Endothelial cell of umbilical vein (primary cell): ENCODE measurements at regions not wholly inside any gene's neighbourhood (a gene's known extent, or its start where the extent isn't known, plus 50 kb on each side); places are given as distances from the start of the nearest gene placed in this dataset.

Experiments used
- BruUV-seq: library from RNA; stranded (reverse); fragments of 400-500 nt; replicated peaks from 2 replicates; lab custom pipeline; 2021; lab: Mats Ljungman, UMichigan
- CTCF ChIA-PET: fragments of 300-600, 350-600 bp; sonication (Branson Sonifier 250); formaldehyde crosslinking; loops from one replicate; lab custom pipeline; 2021; ENCODE audit warnings: antibody characterized with exemption, inconsistent platforms; lab: Charles Lee
- POLR2A ChIA-PET: fragments of 300-600, 350-600 bp; sonication (Branson Sonifier 250); formaldehyde crosslinking; loops from one replicate; lab custom pipeline; 2021; ENCODE audit warnings: antibody characterized with exemption, inconsistent platforms; lab: Charles Lee
- DNase-seq: peaks from one replicate; pipeline ENCODE4 v3.0.0-alpha.2; 2011; ENCODE audit warnings: low read depth, low spot score
- FAIRE-seq: peaks from 2 replicates; lab custom pipeline; 2011; peaks lifted over from hg19 to GRCh38; lab: Jason Lieb, UNC
- H2AFZ ChIP-seq: 2 replicates; pipeline ENCODE4 v1.6.0; 2012; ENCODE audit warnings: low read depth, low read length, control low read depth, inconsistent platforms
- H3K27ac ChIP-seq: 2 replicates; pipeline ENCODE4 v1.5.1; 2011; ENCODE audit warnings: low read depth, mild to moderate bottlenecking, control low read depth, low read length, moderate library complexity; ENCODE audit not compliant: insufficient read depth
- H3K27me3 ChIP-seq, 2 experiments: 2 replicates each; pipeline versions ENCODE4 v1.6.0 to v1.6.1; 2011; ENCODE audit warnings: low read length in 2 of 2, mixed read lengths in 1 of 2; ENCODE audit not compliant: control insufficient read depth in 2 of 2, insufficient read depth in 2 of 2
- H3K36me3 ChIP-seq, 2 experiments: 2 replicates in 1 of 2; 3 replicates in 1 of 2; pipeline ENCODE4 v1.5.1; 2011; ENCODE audit warnings: low read length in 2 of 2, mild to moderate bottlenecking in 1 of 2, moderate library complexity in 1 of 2; ENCODE audit not compliant: control insufficient read depth in 2 of 2, insufficient read depth in 2 of 2; ENCODE audit errors: extremely low read depth in 1 of 2
- H3K4me1 ChIP-seq: 3 replicates; pipeline ENCODE4 v1.5.1; 2011; ENCODE audit warnings: mild to moderate bottlenecking, low read length; ENCODE audit not compliant: control insufficient read depth, insufficient read depth; ENCODE audit errors: extremely low read depth
- H3K4me2 ChIP-seq: 2 replicates; pipeline ENCODE4 v1.6.1; 2011; ENCODE audit warnings: low read length, control low read depth, mixed read lengths; ENCODE audit not compliant: insufficient read depth
- H3K4me3 ChIP-seq, 3 experiments: fragments of 200-600 bp in 1 of 3; sonication (generic), shearing (Covaris generic) in 1 of 3; replicated peaks in 1 of 3; 2 replicates each; pipeline ENCODE4 v1.5.1; 2011 to 2016; ENCODE audit warnings: control low read depth in 3 of 3, low read length in 3 of 3, mild to moderate bottlenecking in 2 of 3, inconsistent platforms in 1 of 3, low read depth in 1 of 3, moderate library complexity in 1 of 3; ENCODE audit not compliant: insufficient read depth in 1 of 3
- H3K79me2 ChIP-seq: 2 replicates; pipeline ENCODE4 v1.6.0; 2012; ENCODE audit warnings: low read length, inconsistent platforms; ENCODE audit not compliant: control insufficient read depth, insufficient read depth
- H3K9ac ChIP-seq: replicated peaks from 2 replicates; pipeline ENCODE3; 2011; ENCODE audit warnings: low read length, control low read depth; ENCODE audit not compliant: insufficient read depth; ENCODE audit errors: extremely low read depth
- H3K9me1 ChIP-seq: replicated peaks from 3 replicates; pipeline ENCODE4 v1.6.0; 2011; ENCODE audit warnings: mild to moderate bottlenecking, low read length; ENCODE audit not compliant: control insufficient read depth, insufficient read depth; ENCODE audit errors: extremely low read depth
- H3K9me3 ChIP-seq: replicated peaks from 2 replicates; pipeline ENCODE4 v1.5.1; 2012; ENCODE audit warnings: low read length, inconsistent platforms; ENCODE audit not compliant: control insufficient read depth, insufficient read depth
- H4K20me1 ChIP-seq: replicated peaks from 2 replicates; pipeline ENCODE3; 2011; ENCODE audit warnings: mild to moderate bottlenecking, low read length; ENCODE audit not compliant: control insufficient read depth, insufficient read depth; ENCODE audit errors: extremely low read depth
- CTCF ChIP-seq, 2 donors: IDR thresholded peaks; 1 replicate in 1 of 2; 2 replicates in 1 of 2; pipeline ENCODE4 v1.5.1; 2011; ENCODE audit warnings: low read length in 2 of 2, mild to moderate bottlenecking in 2 of 2, moderate library complexity in 2 of 2, control low read depth in 1 of 2, inconsistent platforms in 1 of 2, low read depth in 1 of 2; ENCODE audit not compliant: insufficient read depth in 1 of 2; ENCODE audit errors: extremely low read depth in 1 of 2
- EZH2 ChIP-seq: IDR thresholded peaks from 2 replicates; pipeline ENCODE4 v1.6.1; 2012; ENCODE audit warnings: borderline replicate concordance, low read depth, mild to moderate bottlenecking, moderate library complexity, low read length, inconsistent platforms; ENCODE audit not compliant: severe bottlenecking
- FOS ChIP-seq: IDR thresholded peaks from 2 replicates; pipeline ENCODE4 v1.6.1; 2011; ENCODE audit warnings: mild to moderate bottlenecking, low read length, moderate library complexity, borderline replicate concordance; ENCODE audit not compliant: insufficient read depth
- GATA2 ChIP-seq: IDR thresholded peaks from 2 replicates; pipeline ENCODE4 v1.7.0; 2011; ENCODE audit warnings: low read depth, mild to moderate bottlenecking, moderate library complexity, mixed read lengths, low read length; ENCODE audit not compliant: insufficient read length, insufficient read depth
- JUN ChIP-seq: IDR thresholded peaks from 2 replicates; pipeline ENCODE4 v1.6.1; 2011; ENCODE audit warnings: borderline replicate concordance, low read depth; ENCODE audit not compliant: insufficient read length, insufficient read depth
- MAX ChIP-seq: IDR thresholded peaks from 2 replicates; pipeline ENCODE4 v1.6.1; 2011; ENCODE audit not compliant: insufficient read depth, insufficient read length
- MYC ChIP-seq: IDR thresholded peaks from one replicate; pipeline ENCODE4 v1.6.1; 2011; ENCODE audit warnings: mild to moderate bottlenecking, low read depth, low read length
- POLR2A ChIP-seq: IDR thresholded peaks from 2 replicates; pipeline ENCODE4 v1.6.1; 2012; ENCODE audit warnings: low read depth, mild to moderate bottlenecking, control low read depth, low read length
- POLR2AphosphoS5 ChIP-seq: IDR thresholded peaks from 2 replicates; pipeline ENCODE4 v1.6.1; 2012; ENCODE audit warnings: low read depth, mild to moderate bottlenecking, control low read depth, low read length, moderate library complexity; ENCODE audit not compliant: insufficient read depth
- dilution Hi-C: fragments of 300-500 bp; cut with MboI; formaldehyde crosslinking; loops from one replicate; pipeline ENCODE4 v1.15.0; 2019; ENCODE audit warnings: low sequenced_read_pairs; ENCODE audit not compliant: extremely low pct_ligation_motif_present
- intact Hi-C: fragments of 100-400 bp; cut with micrococcal nuclease; formaldehyde crosslinking; loops from one replicate; pipeline ENCODE4 v1.10.0; 2022

- CTCF ChIA-PET, result no interaction called here
- Histone ChIP-seq H2AFZ (no peak overlapping the region), H3K4me3 (no peak overlapping the region), H3K79me2 (no peaks in the 10 kb centered on the region), H3K27me3 (no peaks in the 10 kb centered on the region), H3K4me2 (no peak overlapping the region), H3K9ac (no peak overlapping the region), H4K20me1 (no peaks in the 10 kb centered on the region), H3K36me3 (no peaks in the 10 kb centered on the region), H3K9me1 (no peaks in the 10 kb centered on the region), H3K4me1 (no peaks in the 10 kb centered on the region), H3K9me3 (no peaks in the 10 kb centered on the region), H3K27ac (no peak overlapping the region)
- FAIRE-seq, result no peak
- intact Hi-C loops, result no loop called here
- dilution Hi-C loops, result no loop called here
- DNase-seq, result no peak
- no peak for TF ChIP-seq CTCF (IDR thresholded peaks at IDR 0.05; ENCODE audit: extremely low read depth in 1 of 2, insufficient read depth in 1 of 2, low read depth in 1 of 2, low read length in 2 of 2)
- TF ChIP-seq MAX, result no peak
- no peak for TF ChIP-seq EZH2
- TF ChIP-seq POLR2AphosphoS5, result no peak
- no peak for TF ChIP-seq FOS
- no peak for TF ChIP-seq GATA2
- no peak for TF ChIP-seq MYC
- TF ChIP-seq POLR2A, result no peak
- TF ChIP-seq JUN, result no peak
- POLR2A ChIA-PET, result no interaction called here
- no TSS peak for BruUV-seq
Observed at GRCh38 chr2:53342248-53342647, 425.4 kb upstream of the CHAC2 start.
